ENCODE measurements at regions not wholly inside any gene's neighbourhood (a gene's known extent, or its start where the extent isn't known, plus 50 kb on each side); places are given as distances from the start of the nearest gene placed in this dataset.

GRCh38 chr14:26174395-26174794 lies 423.4 kb downstream of the NOVA1 start:
- H3K36me3 ChIP-seq (ENCODE audit: insufficient read depth, low read length) = no peaks in the 10 kb centered on the region
- H3K27me3 ChIP-seq (ENCODE audit: insufficient read depth, low read depth, low read length) = no peaks in the 10 kb centered on the region
- H3K9me2 ChIP-seq (ENCODE audit: insufficient read depth, low read length) = no peaks in the 10 kb centered on the region
- no peak overlapping the region for H3K27ac ChIP-seq (ENCODE audit: low read length)
- TF ChIP-seq POLR2AphosphoS5 (IDR thresholded peaks at IDR 0.05) = no peak
- TF ChIP-seq CTCF (IDR thresholded peaks at IDR 0.05; ENCODE audit: poor library complexity, severe bottlenecking) = no peak
- no peak for TF ChIP-seq EZH2 (IDR thresholded peaks at IDR 0.05; ENCODE audit: borderline replicate concordance, insufficient read depth, low read length, poor library complexity, severe bottlenecking)
- no peak overlapping the region for H3K4me3 ChIP-seq (ENCODE audit: low read length)
- H4K20me1 ChIP-seq (ENCODE audit: insufficient read depth) = no peaks in the 10 kb centered on the region
- H3K9ac ChIP-seq (ENCODE audit: low read length) = no peak overlapping the region
- no peaks in the 10 kb centered on the region for H3K9me3 ChIP-seq (ENCODE audit: low read length)
- H2AFZ ChIP-seq (ENCODE audit: low read depth, low read length) = no peak overlapping the region
- no peaks in the 10 kb centered on the region for H3F3A ChIP-seq (ENCODE audit: insufficient read depth, low read length, poor library complexity, severe bottlenecking)
- H3K4me2 ChIP-seq (ENCODE audit: low read length) = no peak overlapping the region
- no peaks in the 10 kb centered on the region for H3K79me2 ChIP-seq (replicated peaks; ENCODE audit: insufficient read depth, low read length)

- H3K4me2 ChIP-seq (ENCODE audit: low read length) = no peak overlapping the region
- no peak overlapping the region for H3K27ac ChIP-seq (ENCODE audit: low read length)
- no peaks in the 10 kb centered on the region for H3K36me3 ChIP-seq (ENCODE audit: insufficient read depth, low read length)
- H3K9ac ChIP-seq (ENCODE audit: low read length) = no peak overlapping the region
- TF ChIP-seq RAD21 (conservative IDR thresholded peaks at IDR 0.05) (no peak), EZH2 (IDR thresholded peaks at IDR 0.05; ENCODE audit: borderline replicate concordance, insufficient read depth, low read length, poor library complexity, severe bottlenecking) (no peak), TAF1 (IDR thresholded peaks at IDR 0.05; ENCODE audit: low read depth) (no peak), CTCF (IDR thresholded peaks at IDR 0.05; ENCODE audit: poor library complexity, severe bottlenecking) (no peak), EP300 (conservative IDR thresholded peaks at IDR 0.05; ENCODE audit: poor library complexity, severe bottlenecking) (no peak), POLR2AphosphoS5 (IDR thresholded peaks at IDR 0.05) (no peak), REST (IDR thresholded peaks at IDR 0.05; ENCODE audit: borderline replicate concordance) (no peak), MXI1 (conservative IDR thresholded peaks at IDR 0.05; ENCODE audit: poor library complexity, severe bottlenecking) (no peak), SMC3 (conservative IDR thresholded peaks at IDR 0.05; ENCODE audit: poor library complexity) (no peak)
- no peak overlapping the region for H3K4me3 ChIP-seq (ENCODE audit: low read length)
- H3F3A ChIP-seq (ENCODE audit: insufficient read depth, low read length, poor library complexity, severe bottlenecking) = no peaks in the 10 kb centered on the region
- no peaks in the 10 kb centered on the region for H3K79me2 ChIP-seq (replicated peaks; ENCODE audit: insufficient read depth, low read length)
- H4K20me1 ChIP-seq (ENCODE audit: insufficient read depth) = no peaks in the 10 kb centered on the region
- H3K9me2 ChIP-seq (ENCODE audit: insufficient read depth, low read length) = no peaks in the 10 kb centered on the region
- H2AFZ ChIP-seq (ENCODE audit: low read depth, low read length) = no peak overlapping the region
- H3K27me3 ChIP-seq (ENCODE audit: insufficient read depth, low read depth, low read length) = no peaks in the 10 kb centered on the region
- H3K9me3 ChIP-seq (ENCODE audit: low read length) = no peaks in the 10 kb centered on the region
These were observed 424.2 kb downstream of the NOVA1 start for GRCh38 chr14:26173581-26174110.

All from neural cell (in vitro differentiated cells).